GM23248 (cell line): ENCODE measurements at regions not wholly inside any gene's neighbourhood (a gene's known extent, or its start where the extent isn't known, plus 50 kb on each side); places are given as distances from the start of the nearest gene placed in this dataset.
"Not testable (repeated sequence)": the region's sequence is repeated elsewhere in the genome, so short reads cannot be mapped to it uniquely, and the experiment has no call there.

ENCODE experiments used
- DNase-seq: peaks from one replicate; pipeline ENCODE4 v3.0.0-alpha.2; 2015
- H2AFZ ChIP-seq: fragments of 200-600 bp; sonication (generic); 2 replicates; pipeline ENCODE4 v1.6.1; 2016; ENCODE audit warnings: antibody characterized with exemption
- H3F3A ChIP-seq: fragments of 200-600 bp; sonication (generic); 2 replicates; pipeline ENCODE4 v1.6.1; 2016; ENCODE audit warnings: mild to moderate bottlenecking, antibody characterized with exemption, mixed run types; ENCODE audit not compliant: insufficient read depth
- H3K27ac ChIP-seq: fragments of 200-600 bp; sonication (generic); 2 replicates; pipeline ENCODE4 v1.5.1; 2016; ENCODE audit warnings: mild to moderate bottlenecking
- H3K27me3 ChIP-seq: fragments of 200-600 bp; sonication (generic); replicated peaks from 2 replicates; pipeline ENCODE4 v1.6.1; 2016; ENCODE audit warnings: mild to moderate bottlenecking; ENCODE audit not compliant: insufficient read depth
- H3K36me3 ChIP-seq: fragments of 200-600 bp; sonication (generic); 2 replicates; pipeline ENCODE4 v1.6.1; 2016; ENCODE audit warnings: low read depth, mild to moderate bottlenecking
- H3K4me1 ChIP-seq: fragments of 200-600 bp; sonication (generic); 2 replicates; pipeline ENCODE4 v1.6.1; 2016; ENCODE audit warnings: mild to moderate bottlenecking; ENCODE audit not compliant: insufficient read depth
- H3K4me2 ChIP-seq: fragments of 200-600 bp; sonication (generic); one replicate; pipeline ENCODE4 v1.6.1; 2016; ENCODE audit warnings: mild to moderate bottlenecking; ENCODE audit not compliant: unreplicated experiment
- H3K4me3 ChIP-seq: fragments of 200-600 bp; sonication (generic); 2 replicates; pipeline ENCODE4 v1.5.1; 2016; ENCODE audit warnings: mild to moderate bottlenecking
- H3K79me2 ChIP-seq: fragments of 200-600 bp; sonication (generic); 2 replicates; pipeline ENCODE4 v1.6.1; 2016; ENCODE audit warnings: mild to moderate bottlenecking; ENCODE audit not compliant: insufficient read depth
- H3K9ac ChIP-seq: fragments of 200-600 bp; sonication (generic); 2 replicates; pipeline ENCODE4 v1.6.1; 2016; ENCODE audit warnings: mild to moderate bottlenecking
- H3K9me2 ChIP-seq: fragments of 200-600 bp; sonication (generic); 2 replicates; pipeline ENCODE4 v1.6.1; 2016; ENCODE audit warnings: mixed run types, mild to moderate bottlenecking, moderate library complexity; ENCODE audit not compliant: insufficient read depth
- H3K9me3 ChIP-seq: fragments of 200-600 bp; sonication (generic); one replicate; pipeline ENCODE4 v1.6.1; 2017; ENCODE audit warnings: low read depth
- H4K20me1 ChIP-seq: fragments of 200-600 bp; sonication (generic); 2 replicates; pipeline ENCODE4 v1.6.0; 2016; ENCODE audit not compliant: insufficient read depth
- EZH2 ChIP-seq: fragments of 200-600 bp; sonication (generic); IDR thresholded peaks from 2 replicates; pipeline ENCODE4 v1.6.1; 2018; ENCODE audit warnings: antibody characterized with exemption, mild to moderate bottlenecking; ENCODE audit not compliant: insufficient read depth, poor library complexity, severe bottlenecking
- EZH2phosphoT487 ChIP-seq: fragments of 200-600 bp; sonication (generic); IDR thresholded peaks from 2 replicates; pipeline ENCODE4 v1.6.1; 2018; ENCODE audit warnings: antibody characterized with exemption, moderate library complexity, mild to moderate bottlenecking, low read depth; ENCODE audit not compliant: insufficient read depth
- whole genome bisulfite sequencing, 2 experiments: methylation state at CpG; one replicate each; pipeline ENCODE4 v1.1.6; 2015 to 2017; ENCODE audit warnings: low lambda C conversion rate in 2 of 2, low coverage in 1 of 2; ENCODE audit errors: missing lambda C conversion rate in 2 of 2; 5-methylcytosine and 5-hydroxymethylcytosine counted together
- in situ Hi-C: fragments of 300-500 bp; cut with MboI; formaldehyde crosslinking; loops from 2 replicates; pipeline ENCODE4 v1.15.0; 2020

DNA sequence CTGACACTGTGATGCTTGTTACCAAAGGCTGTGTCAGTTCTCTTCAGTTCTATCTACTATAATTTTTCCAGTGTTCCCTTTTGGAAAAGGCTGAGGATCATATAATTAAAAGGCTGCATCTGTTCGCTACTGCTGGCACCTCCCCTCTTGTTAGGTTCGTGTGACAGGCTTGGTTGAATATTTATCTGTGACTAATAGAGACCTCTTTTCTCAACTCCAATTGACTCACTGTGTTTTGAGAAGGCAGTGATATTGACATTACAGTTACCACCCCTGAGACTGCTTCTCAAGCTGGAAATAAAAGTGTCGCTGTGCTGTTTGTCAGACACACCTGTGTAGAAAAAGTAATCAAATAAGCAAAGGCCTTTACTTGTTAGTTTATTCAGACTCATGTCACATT is 205.5 kb upstream of the KCNH7 start:
- WGBS, 2 experiments, result 16 to 29% methylated on average over 3 of the region's 3 CpGs
- no peaks in the 10 kb centered on the region for H3K36me3 ChIP-seq
- in situ Hi-C loops, result no loop called here
- no peaks in the 10 kb centered on the region for H3K79me2 ChIP-seq
- H3K4me3 ChIP-seq, result no peak overlapping the region
- no peaks in the 10 kb centered on the region for H3K27me3 ChIP-seq
- no peaks in the 10 kb centered on the region; the same call in 1 of the 2 replicates for H4K20me1 ChIP-seq
- no peaks in the 10 kb centered on the region for H3F3A ChIP-seq
- TF ChIP-seq EZH2 (no peak), EZH2phosphoT487 (no peak)
- DNase-seq, result no peak
- no peaks in the 10 kb centered on the region for H3K9me2 ChIP-seq
- H3K4me1 ChIP-seq, result no peaks in the 10 kb centered on the region
- no peak overlapping the region for H3K27ac ChIP-seq
- H3K9me3 ChIP-seq, result no peaks in the 10 kb centered on the region
- H3K4me2 ChIP-seq, result no peak overlapping the region
- no peak overlapping the region for H2AFZ ChIP-seq
- no peak overlapping the region for H3K9ac ChIP-seq

DNA sequence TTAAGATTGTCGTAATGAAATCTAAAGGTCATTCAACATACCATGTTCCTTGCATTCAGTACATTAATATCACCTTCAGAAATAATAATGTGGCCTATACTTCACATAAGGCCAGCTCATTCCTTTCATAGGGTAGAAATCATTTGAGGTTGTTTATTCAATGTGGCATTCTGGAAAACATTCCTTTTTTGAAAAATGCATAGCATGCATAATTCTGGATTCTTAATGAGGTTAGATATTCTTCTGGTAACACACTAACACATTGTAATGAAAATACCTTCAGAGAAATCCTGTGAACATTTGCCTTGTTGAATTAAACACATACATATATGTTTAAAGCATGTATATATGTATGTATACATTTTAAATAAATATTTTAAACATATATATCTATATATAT is 204.6 kb upstream of the KCNH7 start:
- Histone ChIP-seq H3K4me1 (no peaks in the 10 kb centered on the region), H3K9ac (no peak overlapping the region), H3K79me2 (no peaks in the 10 kb centered on the region), H4K20me1 (no peaks in the 10 kb centered on the region; the same call in 1 of the 2 replicates), H3K9me2 (no peaks in the 10 kb centered on the region), H3K9me3 (no peaks in the 10 kb centered on the region), H3K36me3 (no peaks in the 10 kb centered on the region), H3K27me3 (no peaks in the 10 kb centered on the region), H3K27ac (no peak overlapping the region), H2AFZ (no peak overlapping the region), H3F3A (no peaks in the 10 kb centered on the region), H3K4me2 (no peak overlapping the region), H3K4me3 (no peak overlapping the region)
- TF ChIP-seq EZH2phosphoT487 (no peak), EZH2 (no peak)
- in situ Hi-C loops, result no loop called here
- WGBS, 2 experiments, result 27 to 29% methylated on average over 1 of the region's 1 CpG
- no peak for DNase-seq

DNA sequence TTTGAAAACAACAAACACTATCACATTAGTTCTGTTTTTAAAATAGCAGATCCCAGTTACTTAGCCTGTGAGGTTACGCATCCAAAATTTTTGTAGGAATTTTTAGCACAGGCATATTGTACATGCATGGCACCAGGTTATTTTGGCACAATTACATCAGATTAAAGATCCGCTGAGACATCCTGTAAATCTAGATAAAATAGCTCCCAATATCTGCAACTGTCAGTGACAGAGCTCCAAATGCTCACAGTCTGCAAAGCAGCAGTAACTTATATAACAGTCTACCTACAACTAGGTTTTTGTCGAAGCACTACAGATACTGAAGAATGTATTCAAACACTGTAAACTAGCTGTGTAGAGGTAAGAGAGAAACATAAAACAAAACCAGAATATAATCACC is 200.7 kb upstream of the KCNH7 start:
- Histone ChIP-seq H3K9ac (no peak overlapping the region), H3K36me3 (no peaks in the 10 kb centered on the region), H2AFZ (no peak overlapping the region), H3K4me3 (no peak overlapping the region), H3K4me2 (no peak overlapping the region), H3K27ac (no peak overlapping the region), H3K9me2 (no peaks in the 10 kb centered on the region), H3K79me2 (no peaks in the 10 kb centered on the region), H3K27me3 (no peaks in the 10 kb centered on the region), H3K4me1 (no peaks in the 10 kb centered on the region), H4K20me1 (no peaks in the 10 kb centered on the region; the same call in 1 of the 2 replicates), H3F3A (no peaks in the 10 kb centered on the region), H3K9me3 (no peaks in the 10 kb centered on the region)
- WGBS, 2 experiments, result 24 to 26% methylated on average over 3 of the region's 3 CpGs
- TF ChIP-seq EZH2phosphoT487 (no peak), EZH2 (no peak)
- in situ Hi-C loops, result no loop called here
- DNase-seq, result no peak

DNA sequence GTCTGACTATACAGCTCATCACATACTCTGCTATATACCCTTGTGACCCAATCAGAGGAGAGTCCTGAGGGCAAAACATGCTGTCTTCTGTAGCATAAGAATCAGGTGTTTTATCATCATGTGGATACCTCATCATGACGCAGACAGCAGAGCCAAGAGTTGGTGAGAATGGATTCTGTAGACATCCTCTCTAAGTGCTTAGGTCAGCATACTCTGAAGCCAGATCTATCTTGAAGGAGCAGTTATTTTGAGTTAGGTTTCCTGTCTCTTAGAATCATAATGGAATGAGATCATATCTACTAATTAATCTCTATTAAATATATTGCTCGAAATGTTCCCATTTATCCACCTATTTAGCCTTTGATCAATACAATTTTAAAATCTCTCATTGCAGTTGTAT is 190.2 kb upstream of the KCNH7 start:
- no peaks in the 10 kb centered on the region for H4K20me1 ChIP-seq
- no peaks in the 10 kb centered on the region for H3F3A ChIP-seq
- H3K9me3 ChIP-seq, result no peaks in the 10 kb centered on the region
- no peak overlapping the region for H3K9ac ChIP-seq
- H3K4me1 ChIP-seq, result no peaks in the 10 kb centered on the region
- no peaks in the 10 kb centered on the region for H3K9me2 ChIP-seq
- no peak overlapping the region for H2AFZ ChIP-seq
- H3K4me2 ChIP-seq, result no peak overlapping the region
- in situ Hi-C loops, result no loop called here
- no peak overlapping the region for H3K27ac ChIP-seq
- no peak overlapping the region for H3K4me3 ChIP-seq
- TF ChIP-seq EZH2phosphoT487 (no peak), EZH2 (no peak)
- 7 to 21% methylated on average over 2 of the region's 2 CpGs for WGBS, 2 experiments
- no peak for DNase-seq
- no peaks in the 10 kb centered on the region for H3K27me3 ChIP-seq
- no peaks in the 10 kb centered on the region for H3K79me2 ChIP-seq
- H3K36me3 ChIP-seq, result no peaks in the 10 kb centered on the region

DNA sequence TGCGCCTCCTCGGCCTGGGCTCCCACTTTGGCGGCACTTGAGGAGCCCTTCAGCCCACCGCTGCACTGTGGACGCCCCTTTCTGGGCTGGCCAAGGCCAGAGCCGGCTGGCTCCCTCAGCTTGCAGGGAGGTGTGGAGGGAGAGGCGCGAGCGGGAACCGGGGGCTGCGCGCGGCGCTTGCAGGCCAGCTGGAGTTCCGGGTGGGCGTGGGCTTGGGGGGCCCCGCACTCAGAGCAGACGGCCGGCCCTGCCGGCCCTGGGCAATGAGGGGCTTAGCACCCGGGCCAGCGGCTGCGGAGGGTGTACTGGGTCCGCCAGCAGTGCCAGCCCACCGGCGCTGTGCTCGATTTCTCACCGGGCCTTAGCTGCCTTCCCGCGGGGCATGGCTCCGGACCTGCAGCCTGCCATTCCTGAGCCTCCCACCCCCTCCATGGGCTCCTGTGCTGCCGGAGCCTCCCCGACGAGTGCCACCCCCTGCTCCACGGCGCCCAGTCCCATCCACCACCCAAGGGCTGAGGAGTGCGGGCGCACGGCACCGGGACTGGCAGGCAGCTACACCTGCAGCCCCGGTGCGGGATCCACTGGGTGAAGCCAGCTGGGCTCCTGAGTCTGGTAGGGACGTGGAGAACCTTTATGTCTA is 187.7 kb upstream of the KCNH7 start:
- H3K79me2 ChIP-seq, H3K27me3 ChIP-seq, H3K9me3 ChIP-seq, H4K20me1 ChIP-seq, H3K4me1 ChIP-seq, H3K27ac ChIP-seq, H3K9ac ChIP-seq, H3K4me2 ChIP-seq, DNase-seq, H2AFZ ChIP-seq, in situ Hi-C loops, H3K36me3 ChIP-seq, H3K9me2 ChIP-seq, H3K4me3 ChIP-seq, H3F3A ChIP-seq: not testable (repeated sequence)
- 76 to 77% methylated on average over 20 to 42 of the region's 43 CpGs for WGBS, 2 experiments

DNA sequence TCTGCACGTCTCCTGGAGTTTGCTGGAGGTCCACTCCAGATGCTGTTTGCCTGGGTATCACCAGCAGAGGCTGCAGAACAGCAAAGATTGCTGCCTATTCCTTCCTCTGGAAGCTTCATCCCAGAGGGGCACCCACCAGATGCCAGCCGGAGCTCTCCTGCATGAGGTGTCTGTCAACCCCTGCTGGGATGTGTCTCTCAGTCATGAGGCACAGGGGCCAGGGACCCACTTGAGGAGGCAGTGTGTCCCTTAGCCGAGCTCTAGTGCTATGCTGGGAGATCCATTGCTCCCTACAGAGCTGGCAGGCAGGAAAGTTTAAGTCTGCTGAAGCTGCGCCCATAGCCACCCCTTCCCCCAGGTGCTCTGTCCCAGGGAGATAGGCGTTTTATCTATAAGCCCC is 178.3 kb upstream of the KCNH7 start:
- H3F3A ChIP-seq, H3K4me2 ChIP-seq, H3K36me3 ChIP-seq, H3K27me3 ChIP-seq, DNase-seq, H3K9me3 ChIP-seq, H2AFZ ChIP-seq, H3K4me3 ChIP-seq, in situ Hi-C loops, H3K4me1 ChIP-seq, H3K27ac ChIP-seq, H3K79me2 ChIP-seq, H3K9me2 ChIP-seq, H3K9ac ChIP-seq, H4K20me1 ChIP-seq: not testable (repeated sequence)
- 4 to 5% methylated on average over 5 of the region's 5 CpGs for WGBS, 2 experiments
